HG02981 (cell line): ENCODE measurements at regions not wholly inside any gene's neighbourhood (a gene's known extent, or its start where the extent isn't known, plus 50 kb on each side); places are given as distances from the start of the nearest gene placed in this dataset.

ENCODE experiments used
- ATAC-seq: cut with Tn5 transposase; IDR thresholded peaks from one replicate; pipeline ENCODE4 v1.9.1; 2021; ENCODE audit warnings: mild to moderate bottlenecking, moderate library complexity; ENCODE audit not compliant: unreplicated experiment

DNA sequence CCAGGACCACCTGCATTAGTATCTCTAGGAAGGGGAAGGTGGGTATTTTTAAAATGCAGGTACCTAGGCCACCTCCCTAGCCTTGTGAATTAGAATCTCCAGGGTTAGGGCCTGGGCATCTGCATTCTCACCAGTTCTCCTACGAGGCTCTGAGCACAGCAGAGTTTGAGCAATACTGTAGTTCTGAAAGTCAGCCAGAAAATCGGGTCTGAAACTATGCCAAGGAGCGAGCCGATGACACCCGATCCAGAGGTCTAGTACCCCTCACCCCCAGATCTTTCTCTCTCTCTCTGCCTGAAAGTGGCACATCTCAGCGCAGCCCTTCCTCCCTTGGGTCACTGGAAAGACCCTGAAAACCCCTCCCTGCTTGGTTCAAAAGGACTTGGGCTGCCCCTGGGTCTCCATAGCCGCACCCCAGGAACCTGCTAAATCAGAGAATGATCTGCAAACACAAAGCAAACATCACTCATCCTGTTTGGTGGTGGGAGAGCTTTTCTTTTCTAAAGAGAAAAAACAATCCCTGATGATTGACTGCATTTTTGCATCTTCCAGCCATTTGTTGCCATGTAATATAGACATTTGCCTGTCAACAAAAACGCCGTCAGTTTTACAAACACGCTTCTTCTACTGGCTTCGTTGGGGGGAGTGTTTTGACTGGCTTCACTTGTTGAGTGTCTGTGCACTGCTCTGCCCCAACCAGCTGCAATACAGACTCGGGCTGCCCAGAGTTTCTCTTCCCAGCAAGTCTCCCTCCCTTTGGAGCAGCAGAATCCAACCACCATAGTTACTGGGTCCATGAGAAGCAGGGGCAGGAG lies 229.9 kb downstream of the MN1 start:
- no peak for ATAC-seq

DNA sequence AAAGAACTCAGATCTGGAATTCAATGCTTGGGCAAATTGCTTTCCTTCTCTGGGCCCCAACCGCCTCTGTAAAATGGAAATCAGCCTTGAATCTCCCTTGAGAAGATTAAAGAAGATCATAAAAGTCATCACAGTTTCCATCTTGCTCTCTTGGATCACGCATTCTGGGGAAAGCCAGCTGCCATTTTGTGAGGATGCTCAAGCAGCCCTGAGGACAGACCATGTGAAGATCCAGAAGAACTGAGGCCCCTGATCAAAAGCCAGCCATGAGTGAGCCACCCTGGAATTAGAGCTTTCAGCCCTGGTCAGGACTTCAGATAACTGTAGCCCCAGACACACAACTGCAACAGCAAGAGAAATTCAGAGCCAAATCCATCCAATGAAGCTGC lies 229.3 kb downstream of the MN1 start:
- no peak for ATAC-seq

DNA sequence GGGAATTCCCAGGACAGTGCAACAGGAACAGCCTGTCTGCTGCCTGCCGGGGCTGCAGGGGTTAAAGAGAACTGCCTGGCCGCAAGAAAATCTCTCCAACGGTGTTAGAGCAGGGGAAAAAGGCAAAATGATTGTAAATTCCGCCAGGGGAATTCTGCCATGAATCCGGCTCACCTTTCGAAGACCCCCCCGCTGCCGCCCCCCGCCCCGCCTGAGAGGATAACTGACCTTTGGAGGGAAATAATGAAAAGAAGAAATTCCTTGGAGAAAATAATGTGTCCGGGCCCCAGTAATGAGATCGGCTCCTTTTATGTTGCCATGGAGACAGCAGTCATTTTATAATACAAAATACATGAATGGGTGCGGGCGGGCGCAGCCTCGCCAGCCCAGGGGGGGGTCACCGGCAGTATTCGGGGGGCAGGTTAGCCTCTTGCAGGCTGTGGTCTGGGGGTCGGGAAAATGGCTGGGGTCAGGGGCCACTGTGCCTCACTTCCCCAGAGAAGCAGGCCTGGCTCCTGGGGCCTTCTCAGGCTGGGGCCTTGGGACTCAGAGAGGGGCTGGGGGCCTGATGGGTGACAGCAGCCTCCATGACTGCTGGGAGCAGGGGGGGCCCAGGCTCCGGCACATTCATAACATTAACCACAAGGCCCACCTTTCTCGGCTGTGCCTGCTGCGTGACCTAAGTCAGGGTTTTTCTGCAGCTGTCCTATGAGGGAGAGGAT lies 228.1 kb downstream of the MN1 start:
- no peak for ATAC-seq

DNA sequence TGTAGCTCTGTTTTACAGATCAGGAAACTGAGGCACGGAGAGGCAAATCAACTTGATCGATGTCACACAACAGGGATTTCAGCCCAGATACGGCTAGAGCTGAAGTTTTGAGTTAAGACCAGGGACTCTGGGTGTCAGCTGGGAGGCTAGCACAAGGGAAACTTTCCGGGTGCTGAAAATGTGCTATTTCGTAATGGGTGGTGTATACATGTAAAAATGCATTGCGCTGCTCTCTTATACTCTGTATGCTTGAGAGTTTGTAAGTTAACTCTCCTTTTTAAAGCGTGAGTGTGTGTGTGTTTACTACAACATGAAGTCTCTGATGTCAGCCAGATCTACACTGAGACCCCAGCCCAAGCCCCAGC lies 227.6 kb downstream of the MN1 start:
- ATAC-seq, result no peak

DNA sequence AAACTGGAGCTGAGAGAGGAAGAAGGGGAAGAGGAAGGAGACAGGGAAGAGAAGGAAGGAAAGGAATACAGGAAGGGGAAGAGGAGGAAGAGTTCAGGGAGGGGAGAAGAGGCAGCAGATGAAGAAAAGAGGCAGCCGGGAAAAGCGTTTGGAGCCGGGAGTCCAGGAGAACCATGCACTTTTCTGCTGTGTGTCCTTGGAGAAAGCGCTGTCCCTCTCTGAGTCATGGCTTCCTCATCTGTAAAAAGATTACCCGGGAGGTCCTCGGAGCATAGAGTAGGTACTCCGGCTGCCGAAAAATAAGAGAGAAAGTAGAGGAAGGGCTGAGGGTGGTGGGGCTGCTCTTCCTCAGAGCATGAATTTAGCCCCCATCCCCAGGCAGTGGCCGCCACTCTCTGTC lies 226.9 kb downstream of the MN1 start:
- ATAC-seq, result no peak

DNA sequence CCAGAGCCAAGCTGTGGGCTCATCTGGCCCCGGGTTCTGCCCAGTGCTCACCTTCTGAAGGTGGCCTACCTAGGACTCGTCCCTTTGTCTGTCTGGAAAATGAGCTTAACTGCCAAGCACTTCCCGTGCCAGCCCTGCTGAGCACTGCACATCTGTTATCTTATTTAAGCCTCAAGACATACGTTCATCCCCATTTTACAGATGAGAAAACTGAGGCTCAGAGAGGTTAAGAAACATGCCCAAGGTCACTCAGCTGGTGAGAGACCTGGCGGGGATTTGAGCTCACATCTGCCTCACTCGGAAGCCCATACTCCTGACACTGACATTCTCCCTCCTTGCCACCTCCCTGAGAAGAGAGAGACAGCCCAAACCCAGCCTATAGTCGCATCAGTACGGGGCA lies 226.2 kb downstream of the MN1 start:
- ATAC-seq, result no peak

DNA sequence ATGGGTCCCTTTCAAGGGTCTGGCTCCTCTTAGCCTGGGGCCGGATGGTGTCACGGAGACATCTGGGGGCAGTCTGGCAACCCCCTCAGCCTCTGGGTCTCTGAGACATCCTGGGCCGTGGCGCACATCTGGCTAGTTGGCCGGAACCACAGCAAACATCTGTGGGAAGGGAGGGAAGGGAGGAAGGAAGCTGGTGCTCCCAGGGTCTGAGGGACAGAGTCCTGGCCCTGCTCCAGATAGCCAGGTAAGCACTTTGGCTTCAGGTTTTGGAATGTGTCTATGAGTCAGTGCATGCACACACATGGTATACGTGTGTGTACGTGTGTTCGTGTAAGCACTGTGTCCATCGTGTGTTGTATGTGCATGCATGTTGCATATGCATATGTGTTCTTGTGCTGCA lies 225.1 kb downstream of the MN1 start:
- no peak for ATAC-seq

DNA sequence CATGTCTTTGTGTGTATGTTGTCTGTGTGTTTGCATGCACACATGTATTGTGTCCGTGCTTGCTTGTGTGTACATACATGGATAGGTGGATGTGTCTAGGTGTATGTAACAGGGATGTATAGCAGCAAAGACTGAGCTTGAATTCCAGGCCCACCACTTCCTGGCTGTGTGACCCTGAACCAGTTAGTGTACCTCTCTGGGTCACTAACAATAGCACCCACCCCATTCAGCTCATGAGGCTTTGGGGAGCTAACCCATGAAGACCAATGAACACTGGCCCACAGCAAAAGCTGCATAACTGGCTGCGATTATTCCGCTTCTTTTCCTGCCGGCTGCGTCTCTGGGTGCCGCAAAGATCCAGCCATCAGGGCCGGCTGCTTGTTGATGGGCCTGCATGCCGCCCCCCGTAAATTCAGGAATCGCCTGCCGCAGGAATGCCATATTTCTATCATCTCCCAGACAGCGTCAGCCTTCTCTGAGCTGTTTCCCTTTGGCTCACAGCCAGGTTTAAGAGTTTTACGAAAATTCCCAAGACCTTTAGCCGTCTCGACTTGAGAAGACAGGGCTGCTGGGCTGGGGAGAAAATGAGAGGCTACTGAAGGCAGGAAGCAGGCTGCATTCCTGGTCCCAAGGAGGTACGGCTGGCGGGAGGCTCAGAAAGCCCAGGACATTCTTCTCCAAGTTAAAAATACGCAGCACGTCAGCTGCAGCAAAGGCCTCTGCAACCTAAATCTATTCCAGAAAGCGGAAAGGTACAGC lies 224.6 kb downstream of the MN1 start:
- ATAC-seq, result no peak

DNA sequence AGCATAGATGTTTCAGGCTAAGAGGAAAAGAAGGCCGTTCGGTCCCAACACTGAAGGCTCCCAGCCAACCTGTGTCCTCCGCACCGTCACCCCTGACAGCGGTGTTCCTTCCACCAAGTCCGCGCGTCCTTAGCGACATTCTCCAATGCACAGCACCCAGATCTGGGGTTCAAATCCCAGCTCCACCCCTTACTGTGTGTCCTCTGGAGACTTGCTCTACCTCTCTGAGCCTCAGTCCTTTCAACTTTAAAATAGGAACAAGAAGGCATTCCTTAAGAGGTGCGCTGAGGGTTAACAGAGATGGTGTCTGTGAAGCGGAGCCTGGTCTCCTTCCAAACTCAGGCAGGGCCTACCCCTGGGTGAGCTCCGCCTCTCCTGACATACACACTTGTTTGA lies 224.0 kb downstream of the MN1 start:
- ATAC-seq, result no peak

DNA sequence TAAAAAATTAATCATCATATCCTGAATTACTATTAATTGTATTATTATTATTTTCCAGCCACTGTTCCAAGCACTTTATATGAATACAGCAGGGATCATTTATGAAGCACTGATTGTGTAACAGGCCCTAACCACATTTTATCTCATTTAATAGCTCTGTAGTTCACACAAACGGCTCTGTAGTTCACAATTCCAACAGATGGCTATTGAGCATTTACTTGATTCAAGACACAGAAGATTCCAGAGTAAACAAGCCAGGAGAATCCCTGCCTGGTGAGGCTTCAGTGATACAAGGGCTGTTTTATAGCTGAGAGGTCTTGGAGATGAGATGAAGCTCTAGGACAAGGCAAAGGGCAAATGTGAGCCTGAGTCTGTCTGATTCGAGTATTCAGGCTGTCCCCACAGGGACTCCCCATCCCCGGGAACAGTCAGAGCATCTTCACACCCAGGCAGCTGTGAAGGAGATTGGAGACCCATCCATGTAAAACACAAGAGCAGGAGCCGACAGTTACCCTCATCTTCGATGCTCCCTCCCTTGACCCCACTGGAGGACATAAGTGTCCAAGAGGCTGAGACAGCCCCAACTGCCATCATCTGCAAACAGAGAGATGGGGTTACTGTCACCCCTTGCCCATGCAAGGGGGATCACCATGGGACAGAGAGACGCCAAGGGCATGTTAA lies 222.5 kb downstream of the MN1 start:
- no peak for ATAC-seq

DNA sequence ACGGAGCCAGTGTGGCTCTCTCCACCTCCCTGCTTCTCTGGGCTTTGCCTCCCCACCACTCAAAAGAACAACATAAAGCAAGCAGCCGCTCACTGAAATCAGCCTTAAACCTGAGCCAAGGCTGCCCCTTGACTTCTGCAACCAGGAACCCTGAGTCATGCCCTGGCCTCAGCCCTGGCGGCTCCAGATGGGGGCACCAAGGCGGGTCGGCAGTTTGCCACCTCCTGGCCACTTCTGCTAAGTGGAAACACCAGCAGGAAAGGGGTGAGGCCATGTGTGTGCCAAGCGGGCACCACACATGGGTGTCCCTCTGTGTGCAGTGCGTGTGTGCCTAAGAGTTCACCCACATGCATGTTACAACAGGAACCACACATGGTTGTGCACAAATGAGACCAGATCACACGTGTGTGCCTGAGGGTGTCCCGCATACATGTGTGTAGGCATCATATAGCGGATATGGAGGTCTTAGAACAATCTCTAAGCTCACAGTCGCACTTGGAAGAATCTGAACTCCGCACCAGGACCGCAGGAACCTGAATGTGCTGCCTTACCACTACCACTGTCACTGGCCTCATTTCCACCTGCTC lies 221.2 kb downstream of the MN1 start:
- no peak for ATAC-seq

DNA sequence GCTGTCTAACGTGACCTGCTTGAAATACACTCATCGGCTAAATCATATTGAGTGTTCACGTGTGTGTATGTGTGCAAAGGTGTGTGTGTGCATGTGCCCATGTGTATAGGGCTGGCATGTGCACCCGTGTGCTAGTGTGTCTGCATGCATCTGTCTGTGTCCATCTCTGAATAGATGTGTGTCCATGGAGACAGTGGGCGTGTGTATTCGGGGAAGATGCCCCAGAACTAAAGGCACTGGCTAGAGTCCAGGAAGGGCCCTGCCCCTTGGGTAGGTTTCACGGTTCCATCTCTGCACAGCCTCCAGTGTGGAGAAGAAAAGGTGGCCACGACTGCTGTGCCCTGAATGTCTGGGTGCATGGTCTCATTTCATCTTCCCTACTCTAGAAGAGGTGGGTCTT lies 220.3 kb downstream of the MN1 start:
- no peak for ATAC-seq

DNA sequence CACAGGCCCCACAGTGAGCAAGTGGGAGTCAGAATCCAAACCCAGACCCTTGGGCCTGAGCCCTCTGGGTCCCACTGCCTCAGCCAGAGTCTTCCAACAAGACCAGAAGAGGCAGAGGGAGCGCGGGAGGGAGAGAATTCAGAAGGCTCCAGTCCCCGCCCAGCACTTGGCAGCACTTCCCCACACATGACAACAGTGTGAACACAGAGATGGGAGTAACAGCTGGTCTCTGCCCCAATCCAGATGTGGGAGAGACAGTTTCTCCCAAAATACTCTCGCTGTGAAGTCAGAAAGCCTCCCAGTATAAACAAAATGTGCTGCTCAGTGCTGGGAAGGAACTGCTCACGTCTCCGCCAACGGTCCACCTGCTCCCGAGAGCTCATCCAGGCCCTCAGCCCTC lies 219.9 kb downstream of the MN1 start:
- ATAC-seq, result no peak

DNA sequence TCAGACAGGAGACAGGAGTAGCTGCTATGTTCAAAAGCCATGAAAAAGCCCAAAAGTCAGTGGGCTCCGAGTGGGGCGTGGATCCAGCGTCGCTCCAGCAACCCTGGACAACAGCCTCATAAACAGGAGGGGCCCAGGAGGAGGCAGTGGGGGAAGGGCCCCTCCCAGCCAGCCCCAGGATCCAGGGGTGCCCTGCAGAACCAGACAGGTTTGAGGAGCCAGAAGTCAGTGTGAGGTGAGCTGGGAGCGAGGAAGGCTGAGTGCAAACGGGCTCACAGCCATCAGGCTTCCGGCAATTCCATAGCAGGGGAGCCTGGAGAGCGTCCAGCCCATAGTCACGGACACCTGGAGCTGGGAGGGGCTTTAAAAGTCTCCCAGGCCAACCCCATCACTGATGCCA lies 217.7 kb downstream of the MN1 start:
- ATAC-seq, result no peak

DNA sequence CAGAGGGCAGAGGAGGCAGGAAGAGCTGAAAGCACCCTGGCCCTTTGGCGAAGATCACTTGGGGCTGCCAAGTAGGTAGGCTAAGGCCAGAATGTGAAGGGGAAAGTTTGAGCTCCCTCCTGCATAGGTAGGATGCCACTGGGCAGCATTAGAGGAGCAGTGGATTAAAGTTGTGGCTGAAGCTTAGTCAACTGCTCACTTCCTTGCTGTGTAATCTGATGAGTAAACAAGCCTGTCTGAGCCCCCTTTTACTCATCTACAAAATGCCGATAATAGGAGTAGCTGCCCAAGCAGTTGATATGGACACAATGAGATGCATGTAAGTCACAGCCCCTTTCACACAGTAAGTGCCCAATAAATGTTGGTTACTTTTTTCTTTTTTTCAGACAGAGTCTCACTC lies 216.4 kb downstream of the MN1 start:
- no peak for ATAC-seq

DNA sequence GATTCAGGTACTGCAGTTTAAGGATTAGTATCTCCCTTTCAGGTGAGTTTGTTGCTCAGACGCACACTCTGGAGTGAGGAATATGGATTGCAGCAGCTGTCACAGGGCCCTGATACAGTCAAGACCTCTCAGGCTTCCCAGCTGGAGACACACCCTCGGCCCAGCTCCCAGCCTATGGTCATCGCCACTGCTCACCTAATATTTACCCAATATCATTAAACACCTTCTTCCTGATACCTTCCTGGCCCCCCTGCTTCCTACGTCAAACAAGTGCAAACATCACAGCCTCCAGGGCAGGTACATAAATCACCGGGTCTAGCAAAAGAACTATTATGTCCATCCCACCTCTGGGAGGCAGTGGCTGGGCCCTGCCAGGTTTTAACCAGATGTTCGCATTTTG lies 213.3 kb downstream of the MN1 start:
- no peak for ATAC-seq

DNA sequence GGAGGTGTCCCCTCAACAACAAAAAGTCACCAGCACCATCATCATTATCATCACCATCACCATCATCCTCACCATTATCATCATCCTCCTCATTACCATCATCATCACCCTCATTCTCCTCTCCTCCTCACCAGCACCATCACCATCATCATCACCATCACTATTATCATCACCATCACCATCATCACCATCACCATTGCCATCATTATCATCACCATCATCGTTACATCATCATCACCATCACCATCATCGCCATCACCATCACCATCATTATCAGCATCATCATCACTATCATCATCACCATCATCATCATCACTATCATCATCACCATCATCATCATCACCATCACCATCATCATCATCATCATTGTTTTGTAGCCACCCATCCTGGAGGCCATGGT lies 212.6 kb downstream of the MN1 start:
- no peak for ATAC-seq

DNA sequence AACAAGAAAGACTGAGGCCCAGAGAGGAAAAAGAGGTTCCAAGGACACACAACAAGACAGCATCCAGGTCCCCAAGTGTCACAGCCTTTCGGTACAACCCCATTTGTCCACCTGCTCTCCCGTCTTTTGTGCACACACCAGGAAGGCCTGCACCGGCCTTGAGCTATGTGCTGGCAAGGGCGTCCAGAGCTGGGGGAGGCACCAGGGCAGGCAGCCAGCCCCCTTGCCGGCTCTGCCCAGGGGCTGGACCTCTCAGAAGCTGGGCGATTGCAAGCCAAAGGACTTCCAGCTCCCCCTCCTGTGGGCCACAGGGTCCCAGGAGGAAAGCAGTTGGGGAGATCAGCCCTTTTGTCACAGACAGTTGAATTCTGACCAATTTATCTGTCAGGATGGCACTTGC lies 210.5 kb downstream of the MN1 start:
- no peak for ATAC-seq

DNA sequence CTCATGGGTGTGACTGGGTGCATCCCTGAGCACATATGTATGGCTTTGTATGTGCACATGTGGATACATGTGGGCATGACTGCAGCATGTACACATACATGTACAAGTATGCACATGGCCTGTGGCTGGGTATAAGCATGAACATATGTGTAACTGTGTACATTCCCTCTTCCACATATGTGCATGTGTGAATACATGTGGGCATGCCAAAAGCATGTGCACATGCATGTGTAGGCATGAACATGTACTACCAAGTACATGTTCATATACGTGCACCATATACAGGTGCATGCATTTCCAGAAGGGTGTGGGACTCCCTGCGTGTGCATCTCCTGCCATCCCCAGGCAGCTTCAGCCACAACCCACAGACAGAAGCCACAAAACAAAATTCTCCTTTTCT lies 208.2 kb downstream of the MN1 start:
- ATAC-seq, result no peak

DNA sequence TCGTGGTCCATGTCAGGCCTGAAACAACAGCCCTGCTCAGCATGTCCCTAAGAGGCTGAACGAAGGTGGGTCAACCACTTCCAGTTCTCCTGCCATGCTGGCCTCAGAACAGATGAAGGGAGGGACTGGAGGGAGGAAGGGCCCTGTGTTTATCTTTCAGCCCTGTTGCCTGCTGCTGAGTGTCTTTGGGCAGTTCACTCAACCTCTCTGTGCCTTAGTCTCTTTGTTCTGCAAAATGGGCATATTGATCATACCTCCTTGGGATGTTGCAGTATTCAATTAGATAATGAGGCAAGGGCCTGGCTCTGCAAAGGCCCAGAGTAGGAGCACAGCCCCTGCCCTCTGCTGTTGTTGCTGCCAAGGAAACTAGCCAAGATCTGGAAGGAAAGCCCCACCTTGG lies 207.5 kb downstream of the MN1 start:
- ATAC-seq, result no peak

DNA sequence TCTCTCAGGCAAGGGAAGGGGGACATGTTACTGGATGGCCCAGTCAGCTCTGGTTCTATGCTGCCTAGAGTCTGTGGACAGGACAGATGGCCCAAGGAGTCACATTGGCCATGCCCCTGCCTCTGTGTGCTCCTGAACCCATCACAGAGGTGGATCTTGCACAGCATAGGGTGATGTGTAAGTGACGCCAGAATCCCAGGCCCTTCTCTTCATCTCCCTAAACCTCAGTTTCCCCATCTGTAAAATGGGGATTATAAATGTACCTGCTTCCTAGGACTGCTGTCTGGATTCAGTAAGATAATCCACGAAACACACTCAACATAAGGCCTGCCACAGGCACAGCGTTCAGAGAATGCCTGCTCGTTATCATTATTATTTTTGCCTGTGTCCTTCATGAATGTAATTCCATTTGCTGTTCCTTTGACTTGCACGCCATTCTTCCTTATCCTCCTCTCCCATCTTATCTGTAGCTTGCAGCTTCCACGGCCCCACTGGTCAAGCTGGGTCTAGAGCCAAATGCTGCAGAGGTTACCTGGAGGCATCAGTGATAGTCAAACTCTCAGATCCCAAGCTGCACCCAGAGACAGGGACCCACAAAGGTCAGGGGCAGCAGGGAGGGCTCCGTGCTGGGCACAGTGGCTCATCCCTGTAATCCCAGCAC lies 207.0 kb downstream of the MN1 start:
- no peak for ATAC-seq
